ENCODE measurements at regions not wholly inside any gene's neighbourhood (a gene's known extent, or its start where the extent isn't known, plus 50 kb on each side); places are given as distances from the start of the nearest gene placed in this dataset.

DNA sequence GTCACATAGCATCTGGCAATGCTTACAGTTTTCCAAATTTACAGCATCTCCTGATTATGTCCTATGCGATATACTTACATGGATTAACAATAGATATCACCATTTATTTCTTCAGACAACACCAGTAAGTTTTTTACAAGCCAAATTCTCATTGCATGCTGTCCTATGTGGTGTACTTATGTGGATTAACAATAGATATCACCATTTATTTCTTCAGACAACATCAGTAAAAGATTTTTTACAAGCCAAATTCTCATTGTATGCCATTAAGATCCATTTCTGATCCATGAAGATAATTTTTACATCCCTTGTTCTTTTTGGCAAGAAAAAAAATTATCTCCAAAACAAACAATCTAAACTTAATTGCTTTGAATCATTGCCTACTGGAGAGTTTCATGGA is 340.9 kb downstream of the KCNN2 start:
- ATAC-seq (no peak), DNase-seq (no peak)
- intact Hi-C loops (cut with DNase I, micrococcal nuclease): no loop called here

DNA sequence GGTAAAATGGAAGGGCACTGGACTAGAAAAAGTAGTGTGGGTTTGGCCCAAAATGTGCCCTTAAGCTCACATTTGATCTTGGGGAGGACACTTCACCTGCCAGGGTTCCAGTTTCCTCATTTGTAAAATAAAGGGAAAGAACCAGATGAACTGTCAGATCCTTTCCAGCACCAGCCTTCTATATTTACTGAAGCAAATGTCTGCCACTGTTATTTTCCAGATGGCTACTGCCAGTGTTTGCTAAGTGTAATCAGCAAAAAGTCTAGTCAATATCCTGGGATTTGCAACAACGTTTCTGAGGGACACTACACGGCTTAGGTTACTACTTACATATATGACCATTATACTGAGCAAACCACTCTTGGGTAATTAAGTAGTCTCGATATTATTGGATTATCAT is 340.3 kb downstream of the KCNN2 start:
- DNase-seq (no peak), ATAC-seq (no peak)
- intact Hi-C loops (cut with DNase I, micrococcal nuclease): no loop called here

GRCh38 chr5:114700823-114701222 is 339.0 kb downstream of the KCNN2 start:
- DNase-seq (no peak), ATAC-seq (no peak)
- intact Hi-C loops (cut with DNase I, micrococcal nuclease): no loop called here

GRCh38 chr5:114695292-114695904 is 333.5 kb downstream of the KCNN2 start:
- intact Hi-C loops (cut with DNase I, micrococcal nuclease): no loop called here
- no peak for ATAC-seq
- no peak for DNase-seq

- no peak for ATAC-seq
- intact Hi-C loops (cut with DNase I, micrococcal nuclease): no loop called here
- DNase-seq: no peak
Observed at GRCh38 chr5:114686356-114686755, 324.5 kb downstream of the KCNN2 start.

GRCh38 chr5:114678778-114679177 is 316.9 kb downstream of the KCNN2 start:
- ATAC-seq: no peak
- intact Hi-C loops (cut with DNase I, micrococcal nuclease): no loop called here
- no peak for DNase-seq

DNA sequence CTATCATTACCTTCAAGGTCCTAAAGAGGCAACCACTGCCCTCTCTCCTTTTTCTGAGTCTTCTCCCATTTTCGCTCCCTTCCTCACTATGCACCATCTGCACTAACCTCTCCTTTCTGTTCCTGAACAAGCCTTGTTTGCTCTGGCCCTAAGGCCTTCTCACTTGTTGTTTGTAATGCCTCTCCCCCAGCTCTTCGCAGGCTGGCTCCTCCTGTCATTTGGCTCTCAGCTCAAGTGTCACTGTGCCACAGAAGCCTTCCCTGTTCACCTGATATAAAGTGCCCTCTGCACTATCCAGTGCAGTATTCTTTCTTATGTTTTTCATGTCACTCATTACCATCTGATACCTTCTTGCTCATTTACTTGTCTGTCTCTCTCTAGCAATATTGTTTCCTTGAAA is 303.7 kb downstream of the KCNN2 start:
- intact Hi-C loops (cut with DNase I, micrococcal nuclease): no loop called here
- ATAC-seq: no peak

DNA sequence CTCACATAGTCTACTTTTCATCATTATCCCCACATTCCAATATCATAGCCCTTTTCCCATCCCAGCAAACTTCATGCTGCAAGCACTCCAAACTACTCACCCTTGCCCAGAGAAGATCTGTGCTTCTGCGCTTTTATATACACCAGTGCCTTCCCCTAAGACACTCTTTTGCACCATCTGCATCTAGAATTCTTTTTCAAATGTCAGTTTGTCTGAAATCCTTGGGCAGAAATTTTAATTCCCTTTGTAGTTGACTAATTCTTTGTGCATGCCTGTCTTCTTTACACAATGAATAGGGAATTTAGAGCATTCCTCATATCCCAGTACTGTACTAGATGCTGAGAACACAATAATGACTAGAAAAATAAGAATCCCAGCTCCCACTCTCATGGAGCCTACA is 298.9 kb downstream of the KCNN2 start:
- DNase-seq: no peak
- ATAC-seq: no peak
- intact Hi-C loops (cut with DNase I, micrococcal nuclease): no loop called here

More for the DNA sequence above, 303.7 kb downstream of the KCNN2 start:
- DNase-seq: no peak

DNA sequence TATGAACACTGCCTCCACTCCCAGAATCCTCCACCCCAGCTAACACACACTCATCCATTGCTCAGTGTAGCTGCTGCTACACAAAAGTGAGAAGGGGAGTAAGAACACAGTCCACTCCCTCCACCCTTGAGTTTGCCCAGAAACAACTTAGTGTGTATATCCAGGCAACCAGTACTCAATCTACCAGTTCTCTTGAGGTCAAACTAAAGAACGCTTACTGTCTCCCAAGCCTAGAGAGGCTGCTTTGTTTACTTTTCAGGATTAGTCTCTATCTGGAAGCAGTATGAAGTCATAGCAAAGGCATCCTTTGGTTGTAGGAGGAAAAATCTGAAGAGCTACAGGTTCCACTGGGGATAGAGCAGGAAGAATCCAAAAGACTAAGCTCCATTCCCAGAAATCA is 296.3 kb downstream of the KCNN2 start:
- ATAC-seq: no peak
- intact Hi-C loops (cut with DNase I, micrococcal nuclease): no loop called here
- no peak for DNase-seq

DNA sequence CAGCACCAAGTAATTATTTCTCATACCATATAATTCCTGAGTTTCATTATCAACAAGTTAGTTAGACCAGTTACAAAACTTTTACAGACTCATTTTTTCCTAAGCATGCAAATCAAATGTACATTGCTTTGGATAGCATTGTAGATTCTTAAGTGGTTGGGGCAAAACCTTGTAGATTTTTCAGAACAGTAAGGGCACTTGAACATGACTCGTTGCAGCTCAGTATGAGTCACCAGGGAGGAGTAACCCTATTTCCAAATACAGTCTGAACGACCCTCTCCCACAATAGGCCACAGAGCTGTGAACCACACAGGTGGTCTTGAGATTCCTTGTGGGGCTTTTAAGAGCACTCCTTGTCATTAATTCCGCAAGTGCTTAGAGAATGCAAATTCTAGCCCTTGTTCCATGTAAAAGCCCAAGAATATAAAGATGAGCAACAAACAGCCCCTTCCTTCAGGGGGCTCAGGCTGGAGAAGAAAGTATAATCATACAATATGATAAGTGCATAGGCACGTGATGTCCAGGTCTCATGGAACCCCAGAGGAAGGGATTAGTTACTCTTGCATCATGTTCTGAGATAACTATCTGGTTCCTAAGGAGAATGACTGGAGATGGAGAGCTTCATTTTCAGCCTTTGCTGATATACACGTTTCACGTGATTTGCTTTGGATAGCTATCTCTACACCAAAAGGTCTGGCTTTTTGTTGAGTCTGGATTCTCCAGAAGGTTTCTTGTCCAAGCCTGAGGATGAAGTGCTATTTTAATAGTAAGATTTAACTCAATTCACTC is 295.7 kb downstream of the KCNN2 start:
- no peak for DNase-seq
- intact Hi-C loops (cut with DNase I, micrococcal nuclease): no loop called here
- no peak for ATAC-seq

DNA sequence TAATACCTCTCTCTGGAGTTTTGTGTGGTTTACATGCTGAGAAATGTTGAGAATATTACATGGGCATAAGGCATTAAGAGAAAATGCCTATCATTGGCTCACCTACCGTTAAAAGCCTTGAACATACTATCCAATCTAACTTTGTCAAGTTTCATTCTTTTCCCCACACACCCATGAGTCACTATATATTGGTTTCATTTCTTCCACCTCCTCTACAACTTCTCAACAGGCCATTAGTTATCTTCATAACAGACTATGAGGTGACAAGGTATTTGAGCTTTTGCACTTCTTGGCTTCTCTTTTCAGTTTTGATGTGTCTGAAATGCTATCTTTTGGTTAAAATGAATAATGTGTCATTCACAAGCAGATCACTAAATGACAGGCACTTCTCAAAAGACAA is 288.0 kb downstream of the KCNN2 start:
- intact Hi-C loops (cut with DNase I, micrococcal nuclease): no loop called here
- ATAC-seq: no peak
- DNase-seq: no peak

DNA sequence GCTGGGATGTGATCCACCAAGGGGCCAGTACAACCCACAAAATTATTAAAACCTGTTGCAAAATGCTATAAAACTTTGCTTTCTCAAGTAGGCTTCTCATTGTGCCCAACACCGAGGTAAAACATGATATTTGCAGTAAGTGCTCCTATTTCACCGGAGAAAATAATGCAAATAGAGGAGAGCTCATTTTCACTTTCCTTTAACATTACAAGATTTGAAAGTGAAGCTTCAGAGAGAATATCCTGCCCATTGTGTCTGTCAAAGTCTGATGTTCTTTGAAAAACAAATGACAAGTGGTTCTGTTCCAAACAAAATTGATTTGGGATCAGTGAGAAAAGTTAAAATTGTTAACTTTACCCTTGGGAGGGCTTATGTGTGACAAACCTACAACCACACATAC is 287.1 kb downstream of the KCNN2 start:
- intact Hi-C loops (cut with DNase I, micrococcal nuclease): no loop called here
- DNase-seq (no peak), ATAC-seq (no peak)

GRCh38 chr5:114644576-114644975 is 282.7 kb downstream of the KCNN2 start:
- intact Hi-C loops (cut with DNase I, micrococcal nuclease): no loop called here
- DNase-seq (no peak), ATAC-seq (no peak)

DNA sequence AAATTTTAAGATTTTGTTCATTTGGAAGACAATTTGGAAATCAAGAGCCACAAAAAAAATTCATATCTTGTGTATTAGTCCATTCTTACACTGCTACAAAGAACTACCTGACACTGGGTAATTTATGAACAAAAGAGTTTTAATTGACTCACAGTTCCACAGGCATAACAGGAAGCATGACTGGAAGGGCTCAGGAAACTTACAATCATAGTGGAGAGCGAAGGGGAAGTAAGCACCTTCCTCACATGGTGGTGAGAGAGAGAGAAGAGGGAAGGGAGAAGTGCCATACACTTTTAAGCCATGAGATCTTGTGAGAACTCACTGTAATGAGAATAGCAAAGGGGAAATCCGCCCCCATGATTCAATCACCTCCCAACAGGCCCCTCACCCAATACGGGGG is 274.4 kb downstream of the KCNN2 start:
- no peak for ATAC-seq
- DNase-seq: no peak
- intact Hi-C loops (cut with DNase I, micrococcal nuclease): no loop called here

DNA sequence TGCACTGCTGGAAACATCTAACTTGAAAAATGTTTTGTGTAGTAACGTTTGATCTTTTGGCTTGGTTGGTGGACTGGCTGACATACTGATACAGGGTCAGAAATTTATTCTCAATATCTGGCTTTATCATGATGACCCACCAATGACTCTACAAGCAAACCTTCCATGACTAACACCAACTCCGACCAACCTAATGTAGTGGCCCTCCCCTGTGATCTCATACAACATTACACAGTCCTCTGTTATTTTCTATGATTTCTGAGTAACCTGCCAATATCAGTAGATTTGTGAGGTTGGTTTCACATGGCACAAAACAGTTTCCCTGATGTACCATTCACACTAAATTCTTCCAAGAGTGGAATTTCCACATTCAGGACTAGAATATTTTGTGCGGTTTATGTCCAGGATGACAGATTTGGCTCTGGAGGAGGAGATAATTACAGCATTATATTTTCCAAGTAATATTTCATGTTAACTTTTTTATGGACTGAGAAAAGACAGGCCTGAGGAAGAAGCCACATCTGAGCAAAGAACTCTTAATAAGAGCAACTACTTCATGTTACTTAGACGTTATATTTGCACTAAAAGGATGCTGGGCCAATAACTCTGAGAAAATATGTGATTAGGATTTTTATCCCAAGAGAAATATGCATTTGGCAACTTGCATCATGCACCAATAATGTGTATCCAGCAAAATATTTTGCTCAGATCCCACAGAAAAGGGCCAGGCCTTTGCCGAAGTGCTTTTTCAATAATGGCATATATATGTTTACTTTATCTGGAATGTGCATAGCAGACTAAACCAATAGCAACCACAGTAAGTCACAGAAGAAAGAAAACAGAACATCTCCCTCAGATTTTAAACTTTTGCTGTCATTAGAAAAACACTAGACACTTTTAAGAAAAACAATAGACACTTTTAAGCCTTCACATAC is 273.4 kb downstream of the KCNN2 start:
- ATAC-seq (no peak), DNase-seq (no peak)
- intact Hi-C loops (cut with DNase I, micrococcal nuclease): no loop called here

- intact Hi-C loops (cut with DNase I, micrococcal nuclease): no loop called here
- DNase-seq (no peak), ATAC-seq (no peak)
Observed at GRCh38 chr5:114634517-114634916, 272.6 kb downstream of the KCNN2 start.

GRCh38 chr5:114612406-114612805 is 250.5 kb downstream of the KCNN2 start:
- no peak for DNase-seq
- ATAC-seq: no peak
- intact Hi-C loops (cut with DNase I, micrococcal nuclease): no loop called here

DNA sequence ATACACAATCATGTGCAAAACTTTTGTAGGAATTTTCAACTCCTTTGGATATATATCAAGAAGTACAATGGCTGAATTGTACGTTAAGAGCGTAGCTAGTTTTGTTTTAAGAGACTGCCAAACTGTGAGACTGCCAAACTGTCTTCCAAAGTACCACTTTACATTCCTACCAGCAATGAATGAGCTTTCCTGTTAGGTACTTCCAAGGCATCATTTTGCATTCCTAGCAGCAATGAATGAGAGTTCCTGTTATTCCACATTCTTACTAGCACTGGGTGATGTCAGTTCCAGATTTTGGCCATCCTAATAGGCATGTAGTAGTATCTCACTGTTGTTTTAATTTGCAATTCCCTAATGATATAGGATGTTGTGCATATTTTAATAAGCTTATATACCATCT is 219.3 kb downstream of the KCNN2 start:
- intact Hi-C loops (cut with DNase I, micrococcal nuclease): no loop called here
- ATAC-seq (no peak), DNase-seq (no peak)

DNA sequence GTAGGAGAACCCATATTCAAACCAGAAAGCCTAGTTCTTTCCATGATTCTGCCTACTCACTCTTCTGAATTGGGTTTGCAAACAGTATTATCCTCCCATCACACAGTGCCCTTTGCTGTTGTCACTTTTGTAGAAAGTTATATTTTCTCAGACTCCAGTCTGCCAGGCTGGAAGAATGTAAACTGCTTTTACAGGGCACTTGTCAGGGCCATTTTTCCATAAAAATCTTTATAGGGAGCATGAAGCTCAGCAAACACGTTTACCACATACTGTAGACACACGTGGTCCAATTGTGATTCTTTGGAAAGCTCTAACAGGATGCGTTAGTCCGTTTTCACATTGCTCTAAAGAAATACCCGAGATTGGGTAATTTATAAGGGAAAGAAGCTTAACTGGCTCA is 204.0 kb downstream of the KCNN2 start:
- DNase-seq (no peak), ATAC-seq (no peak)
- intact Hi-C loops (cut with DNase I, micrococcal nuclease): no loop called here

- ATAC-seq: no peak
- intact Hi-C loops (cut with DNase I, micrococcal nuclease): no loop called here
- no peak for DNase-seq
Observed at GRCh38 chr5:114565139-114565538, 203.3 kb downstream of the KCNN2 start.
